Renal cortical epithelial cell (primary cell): ENCODE measurements at regions not wholly inside any gene's neighbourhood (a gene's known extent, or its start where the extent isn't known, plus 50 kb on each side); places are given as distances from the start of the nearest gene placed in this dataset.
"Not testable (repeated sequence)": the region's sequence is repeated elsewhere in the genome, so short reads cannot be mapped to it uniquely, and the experiment has no call there.

ENCODE experiments used
- DNase-seq: peaks from one replicate; pipeline ENCODE4 v3.0.0-alpha.2; 2011; ENCODE audit warnings: low read depth

DNA sequence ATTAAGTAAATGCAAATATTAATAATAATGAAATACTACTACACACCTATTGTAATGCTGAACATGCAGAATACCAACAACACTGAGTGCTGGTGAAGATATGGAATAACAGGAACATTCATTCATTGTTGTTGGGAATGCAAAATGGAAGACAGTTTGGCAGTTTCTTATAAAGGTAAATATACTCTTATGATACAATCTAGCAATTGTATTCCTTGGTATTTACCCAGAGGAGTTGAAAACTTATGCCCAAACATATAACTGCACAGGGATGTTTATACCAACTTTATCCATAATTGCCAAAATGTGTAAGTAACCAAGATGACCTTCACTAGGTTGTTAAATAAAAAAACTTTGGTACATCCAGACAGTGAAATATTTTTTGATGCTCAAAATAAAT is 636.8 kb downstream of the PRR16 start:
- DNase-seq, result no peak

DNA sequence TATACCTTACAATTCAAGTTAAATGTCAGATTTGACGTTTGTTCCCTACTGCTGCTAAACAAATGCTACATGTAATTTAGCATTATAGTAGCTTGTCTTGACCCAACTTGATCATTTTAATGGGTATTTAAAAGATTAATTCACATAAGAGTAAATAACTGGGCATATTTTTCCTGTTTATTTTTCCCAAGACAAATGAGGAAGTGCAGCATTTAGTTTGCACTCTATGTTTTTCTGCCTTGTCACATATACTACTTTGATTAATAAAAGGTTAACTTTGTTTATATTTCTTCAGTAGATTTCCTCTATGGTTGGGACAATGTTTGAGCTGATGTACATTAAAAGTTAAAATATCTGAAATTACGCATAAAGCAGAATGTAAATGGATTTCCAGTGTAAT is 641.8 kb downstream of the PRR16 start:
- DNase-seq, result no peak

DNA sequence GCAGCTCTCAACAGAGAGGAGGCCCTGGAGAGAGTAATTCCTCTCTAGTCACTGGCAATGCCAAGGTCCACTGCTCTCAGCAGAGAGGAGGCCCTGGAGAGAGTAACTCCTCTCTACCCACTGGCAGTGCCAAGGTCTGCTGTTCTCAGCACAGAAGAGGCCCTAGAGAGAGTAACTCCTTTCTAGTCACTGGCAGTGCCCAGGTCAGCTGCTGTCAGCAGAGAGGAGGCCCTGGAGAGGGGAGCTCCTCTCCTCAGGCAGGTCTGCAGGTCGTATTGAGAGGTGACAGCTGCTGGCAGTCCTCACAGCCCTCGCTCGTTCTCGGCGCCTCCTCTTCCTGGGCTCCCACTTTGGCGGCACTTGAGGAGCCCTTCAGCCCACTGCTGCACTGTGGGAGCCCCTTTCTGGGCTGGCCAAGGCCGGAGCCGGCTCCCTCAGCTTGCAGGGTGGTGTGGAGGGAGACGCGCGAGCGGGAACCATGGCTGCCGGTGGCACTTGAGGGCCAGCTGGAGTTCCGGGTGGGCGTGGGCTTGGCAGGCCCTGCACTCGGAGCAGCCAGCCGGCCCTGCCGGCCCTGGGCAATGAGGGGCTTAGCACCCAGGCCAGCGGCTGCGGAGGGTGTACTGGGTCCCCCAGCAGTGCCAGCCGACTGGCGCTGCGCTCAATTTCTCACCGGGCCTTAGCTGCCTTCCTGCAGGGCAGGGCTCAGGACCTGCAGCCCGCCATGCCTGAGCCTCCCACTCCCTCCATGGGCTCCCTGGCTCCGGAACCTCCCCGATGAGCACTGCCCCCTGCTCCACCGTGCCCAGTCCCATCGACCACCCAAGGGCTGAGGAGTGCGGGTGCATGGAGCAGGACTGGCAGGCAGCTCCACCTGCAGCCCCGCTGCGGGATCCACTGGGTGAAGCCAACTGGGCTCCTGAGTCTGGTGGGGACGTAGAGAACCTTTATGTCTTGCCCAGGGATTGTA is 642.9 kb downstream of the PRR16 start:
- DNase-seq, result not testable (repeated sequence)

DNA sequence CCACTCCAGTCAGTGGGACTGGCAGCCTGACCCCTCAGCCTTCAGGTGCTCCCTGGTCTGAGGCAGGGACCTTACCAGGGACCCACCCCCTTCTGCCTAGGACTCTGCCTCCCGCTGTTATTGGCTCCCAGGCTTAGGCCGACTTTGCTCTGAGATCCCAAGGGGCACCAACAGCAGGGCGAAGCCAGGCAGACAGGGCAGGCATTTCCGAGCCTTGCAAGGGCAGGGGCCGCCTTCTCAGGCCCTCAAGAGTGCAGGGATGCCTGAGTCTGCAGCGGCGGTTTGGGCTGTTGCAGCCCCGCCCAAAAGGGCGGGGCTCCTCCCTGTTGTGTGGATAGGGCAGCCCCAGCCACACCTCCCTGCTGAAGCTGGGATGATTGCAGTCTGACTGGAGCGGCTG is 644.6 kb downstream of the PRR16 start:
- no peak for DNase-seq

DNA sequence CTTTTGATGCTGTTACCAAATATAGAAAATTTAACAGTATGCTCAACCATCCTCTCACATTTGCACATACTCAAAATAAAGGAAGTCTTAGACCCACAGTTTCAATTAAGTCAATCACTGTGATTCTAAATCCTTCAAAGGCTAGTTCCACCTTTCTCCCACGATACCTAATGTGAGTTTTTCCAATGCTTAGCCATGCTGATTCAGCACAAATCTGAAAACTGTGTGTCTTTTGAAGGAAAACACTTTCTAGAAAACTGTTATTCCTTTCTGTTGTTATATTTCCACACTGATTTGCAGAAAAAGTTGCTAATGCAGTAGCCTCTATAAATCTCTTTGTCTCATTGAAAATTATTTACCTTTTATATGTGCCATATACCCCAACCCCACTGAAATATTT is 645.7 kb downstream of the PRR16 start:
- no peak for DNase-seq

DNA sequence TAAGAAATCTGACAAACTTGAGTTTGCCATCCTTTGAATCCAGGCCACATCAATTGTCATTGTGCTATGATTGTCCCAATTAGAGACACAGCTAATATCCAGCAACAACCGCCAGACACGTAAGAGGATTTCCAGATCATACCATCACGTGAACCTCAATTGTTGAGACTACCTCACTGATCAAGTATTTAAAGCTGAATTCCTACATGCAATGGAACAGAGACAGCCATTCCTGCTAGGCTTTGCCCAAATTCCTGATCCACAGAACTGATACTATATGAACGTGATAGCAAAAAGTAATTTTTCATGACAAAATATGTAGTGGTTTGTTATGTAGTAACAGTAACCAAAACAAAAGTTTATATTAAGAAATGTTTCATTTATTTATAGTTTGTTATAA is 657.7 kb downstream of the PRR16 start:
- DNase-seq, result no peak

DNA sequence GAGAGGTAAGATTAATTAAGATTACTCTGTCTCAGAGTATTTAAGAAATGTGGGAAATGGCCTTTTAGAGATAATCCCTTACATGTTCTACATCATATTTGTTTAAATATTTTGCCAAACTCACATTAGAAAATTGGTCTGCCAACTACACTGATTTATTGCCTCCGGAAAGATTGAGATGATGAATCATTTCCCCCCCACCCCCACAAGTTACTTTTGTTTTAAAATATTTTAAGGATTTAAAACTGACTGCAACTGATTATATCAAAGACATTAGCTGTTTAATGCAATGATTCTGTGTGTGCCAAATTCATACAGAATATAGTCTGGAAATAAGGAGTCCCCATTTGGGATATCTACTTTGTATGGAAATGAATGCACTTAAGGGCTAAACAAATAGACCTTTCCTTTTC is 674.4 kb downstream of the PRR16 start:
- no peak for DNase-seq

DNA sequence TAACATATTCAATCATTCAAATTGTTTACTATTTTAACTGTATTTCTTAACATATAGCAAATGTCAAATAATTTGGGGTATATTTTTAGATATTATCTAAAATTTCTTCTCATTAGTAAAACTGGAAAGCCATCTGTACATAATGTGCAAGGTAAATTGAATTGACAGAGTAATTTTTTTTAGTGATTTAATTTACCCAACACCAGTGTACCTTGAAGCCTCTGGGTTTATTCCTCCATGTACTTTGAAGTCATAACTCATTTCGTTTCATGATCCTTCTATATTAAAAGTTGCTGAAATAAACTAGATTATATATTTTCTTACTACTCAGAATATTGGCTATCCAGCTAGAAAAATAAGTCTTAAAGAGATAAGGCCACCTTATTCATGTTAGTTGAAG is 674.9 kb downstream of the PRR16 start:
- no peak for DNase-seq

DNA sequence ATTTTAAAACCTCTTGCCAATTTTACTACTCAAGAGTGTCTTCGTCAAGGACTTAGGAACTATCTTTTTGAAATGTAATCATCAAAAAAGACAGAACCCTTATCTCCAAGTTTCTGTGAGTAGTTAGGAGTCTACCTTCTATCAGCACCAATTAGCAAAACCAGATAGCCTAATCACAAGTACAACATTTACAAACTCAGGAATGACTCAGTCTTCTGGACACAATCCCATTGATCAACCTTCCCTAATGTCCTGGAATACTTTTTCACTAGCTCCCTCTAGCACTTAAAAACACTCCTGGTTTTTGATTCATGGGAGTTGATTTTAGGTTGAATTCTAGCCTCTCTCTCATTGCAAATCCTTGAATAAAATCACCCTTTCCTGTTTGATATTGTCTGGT is 680.7 kb downstream of the PRR16 start:
- peak; percentile 29 for DNase-seq

DNA sequence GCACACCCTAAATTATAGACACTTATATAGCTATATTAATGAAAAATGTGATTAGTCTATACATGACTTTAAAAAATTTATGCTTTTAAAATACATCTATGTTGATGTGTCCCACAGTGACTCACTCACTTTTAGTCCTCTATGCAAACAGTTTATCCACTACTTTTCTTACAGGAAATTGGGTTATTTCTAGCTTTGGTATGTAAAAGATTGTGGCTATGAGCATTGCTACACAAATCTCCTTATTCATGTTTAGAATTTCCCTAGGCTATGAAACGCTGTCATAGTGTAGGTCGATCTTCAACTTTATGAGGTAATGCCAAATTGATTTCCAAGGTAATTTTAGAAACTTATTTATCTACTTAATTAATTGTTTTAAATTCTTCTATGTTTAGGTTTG is 687.4 kb downstream of the PRR16 start:
- no peak for DNase-seq

DNA sequence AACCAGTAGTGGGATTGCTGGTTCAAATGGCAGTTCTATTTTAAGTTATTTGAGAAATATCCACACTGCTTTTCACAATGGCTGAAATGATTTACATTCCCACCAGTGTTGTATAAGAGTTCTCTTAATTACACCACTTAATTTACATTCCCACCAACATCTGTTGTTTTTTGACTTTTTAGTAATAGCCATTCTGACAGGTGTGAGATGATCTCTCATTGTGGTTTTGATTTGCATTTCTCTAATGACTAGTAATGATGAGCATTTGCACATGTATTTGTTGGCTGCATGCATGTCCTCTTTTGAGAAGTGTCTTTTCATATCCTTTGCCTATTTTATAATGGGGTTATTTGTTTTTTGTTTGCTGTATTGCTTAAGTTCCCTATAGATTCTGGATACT is 688.3 kb downstream of the PRR16 start:
- no peak for DNase-seq

DNA sequence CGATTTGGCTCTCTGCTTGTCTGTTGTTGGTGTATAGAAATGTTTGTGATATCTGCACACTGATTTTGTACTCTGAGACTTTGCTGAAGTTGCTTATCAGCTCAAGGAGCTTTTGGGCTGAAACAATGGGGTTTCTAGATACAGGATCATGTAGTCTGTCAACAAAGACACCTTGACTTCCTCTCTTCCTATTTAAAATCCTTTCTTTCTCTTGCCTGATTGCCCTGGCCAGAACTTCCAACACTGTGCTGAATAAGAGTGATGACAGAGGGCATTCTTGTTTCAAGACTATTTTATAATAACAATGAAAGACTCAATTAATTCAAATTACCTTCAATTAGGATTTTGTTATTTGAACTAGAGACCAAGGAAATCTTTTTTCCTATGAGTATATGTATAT is 692.5 kb downstream of the PRR16 start:
- DNase-seq, result no peak

DNA sequence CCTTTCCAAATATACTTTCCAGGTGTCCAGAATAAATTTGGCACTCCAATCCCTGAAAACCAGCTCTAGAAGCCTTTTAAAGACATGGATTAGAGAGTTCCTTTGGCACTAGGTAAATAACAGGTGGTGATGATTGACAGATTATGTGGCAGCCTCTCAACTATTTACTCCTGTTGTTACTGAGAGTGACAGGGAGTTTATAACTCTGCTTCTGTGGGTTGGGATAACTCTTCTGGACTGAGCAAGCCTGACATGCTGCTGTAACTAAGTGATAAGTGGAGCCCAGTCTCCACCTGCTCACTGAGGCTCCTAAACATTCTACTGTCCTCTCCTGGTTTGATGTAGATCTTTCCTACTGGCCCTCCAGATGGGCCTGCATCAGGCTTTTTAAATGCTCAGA is 693.2 kb upstream of the FTMT start:
- DNase-seq, result no peak

DNA sequence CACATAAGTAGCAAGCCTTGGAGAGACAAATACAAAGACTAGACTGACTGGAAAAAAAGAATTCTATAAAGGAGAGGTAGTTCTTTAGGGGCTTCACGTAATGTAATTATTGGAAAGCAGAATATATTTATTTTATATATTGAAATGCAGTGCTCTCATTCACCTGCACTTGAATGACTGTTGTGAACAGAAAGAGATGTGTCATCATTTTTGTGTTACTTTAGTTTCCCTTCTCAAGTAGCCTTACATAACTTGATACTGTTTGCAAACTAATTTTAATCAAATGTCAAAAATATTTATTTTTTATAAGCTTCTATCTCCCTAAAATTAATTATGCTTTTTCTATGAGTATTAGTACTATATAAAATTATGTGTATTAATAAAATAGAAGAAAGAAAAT is 691.1 kb upstream of the FTMT start:
- no peak for DNase-seq

DNA sequence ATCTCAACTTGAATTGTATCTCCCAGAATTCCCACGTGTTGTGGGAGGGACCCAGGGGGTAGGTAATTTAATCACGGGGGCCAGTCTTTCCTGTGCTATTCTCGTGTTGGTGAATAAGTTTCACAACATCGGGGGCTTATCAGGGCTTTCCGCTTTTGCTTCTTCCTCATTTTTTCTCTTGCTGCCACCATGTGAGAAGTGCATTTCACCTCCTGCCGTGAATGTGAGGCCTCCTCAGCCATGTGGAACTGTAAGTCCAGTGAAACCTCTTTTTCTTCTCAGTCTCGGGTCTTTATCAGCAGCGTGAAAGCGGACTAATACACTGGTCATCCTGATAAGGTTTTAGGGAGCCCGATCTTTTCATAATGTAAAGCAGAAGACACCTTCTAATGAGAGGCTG is 687.0 kb upstream of the FTMT start:
- no peak for DNase-seq

DNA sequence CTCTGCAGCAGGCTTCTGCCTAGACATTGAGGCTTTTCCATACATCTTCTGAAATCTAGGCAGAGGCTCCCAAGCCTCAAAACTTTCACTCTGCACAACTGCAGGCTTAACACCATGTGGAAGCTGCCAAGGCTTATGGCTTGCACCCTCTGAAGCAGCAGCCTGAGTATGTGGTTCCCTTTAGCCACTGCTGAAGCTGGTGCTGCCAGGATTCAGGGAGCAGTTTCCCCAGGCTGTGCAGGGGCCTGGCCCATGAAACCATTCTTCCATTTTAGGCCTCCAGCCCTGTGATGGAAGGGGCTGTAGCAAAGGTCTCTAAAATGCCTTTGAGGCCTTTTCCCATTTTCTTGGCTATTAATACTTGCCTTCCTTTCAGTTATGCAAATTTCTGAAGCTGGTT is 680.3 kb upstream of the FTMT start:
- no peak for DNase-seq

DNA sequence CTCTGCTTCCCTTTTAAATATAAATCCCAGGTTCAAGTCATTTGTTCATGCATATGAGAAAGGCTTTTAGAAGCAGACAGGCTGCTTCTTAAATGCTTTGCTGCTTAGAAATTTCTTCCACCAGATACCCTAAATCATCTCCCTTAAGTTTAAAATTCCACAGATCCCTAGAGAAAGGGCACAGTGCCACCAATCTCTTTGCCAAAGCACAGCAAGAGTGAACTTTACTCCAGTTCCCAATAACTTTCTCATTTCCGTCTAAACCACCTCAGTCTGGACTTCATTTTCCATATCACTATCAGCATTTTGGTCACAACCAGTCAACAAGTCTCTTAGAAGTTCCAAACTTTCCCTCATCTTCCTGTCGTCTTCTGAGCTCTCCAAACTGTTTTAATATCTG is 679.8 kb upstream of the FTMT start:
- no peak for DNase-seq

DNA sequence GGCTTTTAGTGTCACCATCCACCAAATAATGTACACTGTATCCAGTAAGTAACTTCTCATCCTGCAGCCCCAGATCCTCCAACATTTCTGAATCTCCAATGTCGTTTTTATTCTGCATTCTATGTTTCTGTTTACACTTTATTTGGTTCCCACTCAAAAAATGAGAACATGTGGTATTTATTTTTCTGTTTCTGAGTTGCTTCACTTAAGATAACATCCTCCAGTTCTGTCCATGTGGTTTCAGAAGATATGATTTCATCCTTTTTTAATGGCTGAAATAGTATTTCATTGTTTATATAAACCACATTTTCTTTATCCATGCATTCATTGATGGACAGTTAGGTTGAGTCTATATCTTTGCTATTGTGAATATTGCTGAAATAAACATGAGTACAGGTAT is 677.3 kb upstream of the FTMT start:
- DNase-seq, result no peak

DNA sequence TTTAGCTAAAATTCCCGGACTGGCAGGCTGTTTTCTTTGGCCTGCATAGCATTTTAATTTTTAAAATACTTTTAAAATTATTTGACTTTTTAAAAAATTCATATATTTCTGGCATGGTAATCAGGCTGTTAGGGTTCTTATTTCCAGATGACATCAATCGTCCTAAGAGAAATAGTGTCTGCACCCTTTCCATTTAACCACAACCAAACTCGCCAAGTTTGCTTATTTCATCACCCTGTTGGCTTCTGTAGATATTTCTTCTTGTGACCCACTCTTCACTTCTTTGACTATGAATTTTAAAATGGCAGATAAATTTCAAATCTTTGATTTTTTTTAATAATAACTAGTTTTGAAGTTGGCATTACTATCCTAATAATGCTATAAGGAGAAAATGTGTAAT is 675.7 kb upstream of the FTMT start:
- DNase-seq, result no peak

DNA sequence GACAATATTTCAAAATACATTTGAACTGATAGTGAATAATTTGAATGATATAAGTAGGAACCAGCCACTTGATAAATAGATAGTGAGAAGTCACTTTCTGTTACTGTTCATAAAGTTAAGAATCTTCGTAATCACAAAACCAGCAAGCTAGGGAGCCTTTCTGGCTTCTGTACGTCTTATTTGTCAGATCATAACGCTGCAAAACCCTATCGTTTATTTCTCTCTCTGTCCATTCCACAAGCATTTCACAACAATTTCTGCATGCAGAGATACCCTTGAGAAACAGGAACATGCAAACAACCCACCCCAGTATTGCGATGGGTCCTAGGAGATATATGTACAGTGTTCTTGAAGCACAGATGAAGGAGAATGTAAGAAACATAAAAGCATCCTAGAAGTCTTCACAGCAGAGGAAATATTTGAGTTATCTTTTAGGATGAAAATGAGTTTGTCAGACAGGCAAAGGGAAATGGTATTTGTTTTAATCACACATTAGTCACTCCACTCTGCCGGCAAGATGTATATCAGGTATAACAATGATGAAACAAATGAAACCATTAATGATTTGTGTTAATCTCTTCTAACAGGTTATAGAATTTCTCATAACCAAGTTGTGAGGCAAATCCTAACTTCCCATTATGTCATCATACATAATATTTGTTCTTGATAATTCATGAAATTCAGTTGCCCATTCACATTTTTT is 668.7 kb upstream of the FTMT start:
- no peak for DNase-seq

DNA sequence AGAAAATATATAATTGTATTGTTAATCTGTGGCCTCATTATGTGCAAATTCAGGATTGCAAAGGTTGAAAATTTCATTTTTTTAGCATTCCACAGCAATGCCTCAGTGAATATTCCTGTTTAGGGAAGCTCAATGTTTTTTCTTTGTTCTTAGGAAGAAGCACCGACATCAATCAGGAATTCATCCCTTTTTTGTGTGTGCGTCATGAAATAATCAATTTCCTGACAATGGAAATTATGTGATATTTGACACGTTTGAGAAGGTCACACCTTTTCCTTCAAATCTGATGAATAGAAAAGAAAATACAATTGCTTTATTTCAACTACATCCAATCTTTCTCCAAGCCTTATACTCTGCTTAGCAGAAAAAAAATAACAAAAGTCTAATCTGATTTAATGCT is 662.8 kb upstream of the FTMT start:
- DNase-seq, result no peak

DNA sequence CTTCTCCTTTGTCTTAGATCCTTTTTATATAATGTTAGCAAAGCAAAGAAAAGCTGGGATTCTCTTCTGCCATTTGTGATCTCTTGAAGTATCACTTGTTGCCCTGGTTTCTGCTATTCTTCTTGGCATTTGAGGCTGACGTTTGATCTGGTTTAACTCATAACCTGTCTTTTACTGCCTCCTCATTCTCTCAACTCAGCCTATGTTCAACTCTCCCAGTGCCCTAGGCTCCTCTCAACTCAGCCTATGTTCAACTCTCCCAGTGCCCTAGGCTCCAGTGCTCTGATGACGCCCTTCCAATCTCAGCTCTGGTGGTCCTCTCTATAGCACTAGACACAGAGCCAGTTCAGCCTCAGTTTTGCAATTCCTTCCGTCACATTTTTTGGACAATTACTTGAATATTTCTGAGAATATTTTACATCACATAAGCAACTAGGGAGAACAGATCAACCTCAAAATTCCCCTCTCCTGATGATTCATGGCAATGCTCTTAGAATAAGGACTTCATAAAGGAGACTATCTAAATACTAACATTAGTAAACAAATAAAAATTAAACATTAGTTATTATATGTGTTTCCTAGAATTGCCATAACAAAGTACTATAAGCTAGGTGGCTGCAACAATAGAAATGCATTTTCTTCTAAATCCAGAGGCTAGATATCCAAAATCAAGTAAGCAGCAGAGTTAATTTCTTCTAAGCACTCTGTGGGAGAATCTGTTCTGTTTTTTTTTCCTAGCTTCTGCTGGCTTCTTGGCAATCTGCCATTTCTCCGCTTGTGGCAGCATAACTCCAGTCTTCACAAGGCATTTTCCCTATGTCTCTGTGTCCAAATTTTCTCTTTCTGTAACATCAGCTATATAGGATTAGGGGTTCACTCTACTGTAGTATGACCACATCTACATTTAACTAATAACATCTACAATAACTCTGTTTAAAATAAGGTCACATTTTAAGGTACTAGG is 662.1 kb upstream of the FTMT start:
- peak; percentile 38 for DNase-seq
